ENCODE measurements at regions not wholly inside any gene's neighbourhood (a gene's known extent, or its start where the extent isn't known, plus 50 kb on each side); places are given as distances from the start of the nearest gene placed in this dataset.

DNA sequence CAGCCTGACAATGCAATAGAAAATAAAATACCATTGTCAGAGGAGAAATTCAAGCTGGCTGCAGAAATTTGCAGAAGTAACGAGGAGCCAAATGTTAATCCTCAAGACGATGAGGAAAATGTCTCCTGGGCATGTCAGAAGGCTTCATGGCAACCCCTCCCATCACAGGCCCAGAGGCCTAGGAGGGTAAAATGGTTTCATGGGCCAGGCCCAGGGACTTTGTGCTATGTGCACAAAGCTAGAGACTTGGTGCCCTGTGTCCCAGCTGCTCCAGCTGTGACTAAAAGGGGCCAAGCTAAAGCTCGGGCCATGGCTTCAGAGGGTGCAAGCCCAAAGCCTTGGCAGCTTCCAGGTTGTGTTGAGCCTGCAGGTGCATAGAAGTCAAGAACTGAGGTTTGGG, 431.7 kb downstream of the LMO7 start:
- TF ChIP-seq CTCF (conservative IDR thresholded peaks at IDR 0.05) = no peak
- H3K56ac ChIP-seq (ENCODE audit: insufficient read length, low read depth, low read length) = no peak overlapping the region
- H4K8ac ChIP-seq (replicated peaks; ENCODE audit: insufficient read length, low read depth, low read length) = no peak overlapping the region
- peaks cover 10% of the 10 kb centered on the region for H3K9me3 ChIP-seq (ENCODE audit: control insufficient read depth, low read depth, low read length)
- H3K27ac Mint-ChIP-seq = no peak overlapping the region
- no peak overlapping the region for H2AFZ ChIP-seq (ENCODE audit: low read length)
- no peak overlapping the region for H2BK5ac ChIP-seq (ENCODE audit: insufficient read length, low read length)
- no peak overlapping the region for H3K23ac ChIP-seq (ENCODE audit: insufficient read length, low read depth, low read length)
- no peaks in the 10 kb centered on the region for H3K4me1 ChIP-seq (ENCODE audit: insufficient read depth, low read length)
- H3K4me1 Mint-ChIP-seq = peaks cover 0 to 9% of the 10 kb centered on the region in 2 experiments; a peak in 3 of 4 replicates
- H3K27me3 ChIP-seq (ENCODE audit: insufficient read depth, low read length) = no peaks in the 10 kb centered on the region
- no peak overlapping the region for H4K91ac ChIP-seq (ENCODE audit: insufficient read length, low read depth, low read length)
- H3K79me1 ChIP-seq (ENCODE audit: insufficient read depth, low read depth, low read length, poor library complexity, severe bottlenecking) = no peaks in the 10 kb centered on the region
- no peak overlapping the region for H3K4me3 Mint-ChIP-seq
- no peaks in the 10 kb centered on the region for H4K20me1 ChIP-seq (ENCODE audit: control insufficient read depth, insufficient read depth, insufficient read length)
- no peak overlapping the region for H3K18ac ChIP-seq (ENCODE audit: insufficient read length, low read depth, low read length)
- no peak overlapping the region for H3K4me2 ChIP-seq (ENCODE audit: insufficient read depth, insufficient read length, low read length)
- no peak overlapping the region for H2BK20ac ChIP-seq (ENCODE audit: low read depth, low read length, poor library complexity, severe bottlenecking)
- peaks cover 12 to 40% (median 25%) of the 10 kb centered on the region in 3 experiments for H3K36me3 Mint-ChIP-seq (ENCODE audit: insufficient read depth in 1 of 3, low read depth in 3 of 3)
- no peaks in the 10 kb centered on the region for H3K79me2 ChIP-seq (ENCODE audit: insufficient read depth, low read length)
- no peak overlapping the region for H3K4ac ChIP-seq (ENCODE audit: low read depth, low read length)
- no peak overlapping the region for H2BK12ac ChIP-seq (ENCODE audit: insufficient read length, low read depth, low read length)
- DNase-seq = no peak
- no peak overlapping the region for H4K5ac ChIP-seq (ENCODE audit: insufficient read length, low read depth, low read length)
- H2BK15ac ChIP-seq (ENCODE audit: low read depth, low read length) = no peak overlapping the region
- no peak overlapping the region for H2BK120ac ChIP-seq (ENCODE audit: low read depth, low read length, poor library complexity, severe bottlenecking)
- H3T11ph ChIP-seq (ENCODE audit: low read length) = no peak overlapping the region
- no peak overlapping the region for H3K9ac ChIP-seq (ENCODE audit: extremely low read depth, insufficient read length, low read length)
- peaks cover 46 to 47% of the 10 kb centered on the region in 2 experiments for H3K9me3 Mint-ChIP-seq
- H3K14ac ChIP-seq (ENCODE audit: insufficient read depth, low read length) = no peak overlapping the region
- H3K27ac ChIP-seq (ENCODE audit: insufficient read length, low read depth, low read length) = no peak overlapping the region
- WGBS (ENCODE audit: extremely low coverage, insufficient read length, low lambda C conversion rate) = no CpG with 5 or more reads among the region's 3 CpGs
- H3K27me3 Mint-ChIP-seq (ENCODE audit: low read depth) = no peaks in the 10 kb centered on the region
- no peaks in the 10 kb centered on the region for H3K23me2 ChIP-seq (ENCODE audit: insufficient read length, low read depth, low read length, poor library complexity, severe bottlenecking)
- no peak overlapping the region for H2AK5ac ChIP-seq (ENCODE audit: insufficient read length, low read length)
